ENCODE measurements at regions not wholly inside any gene's neighbourhood (a gene's known extent, or its start where the extent isn't known, plus 50 kb on each side); places are given as distances from the start of the nearest gene placed in this dataset.

DNA sequence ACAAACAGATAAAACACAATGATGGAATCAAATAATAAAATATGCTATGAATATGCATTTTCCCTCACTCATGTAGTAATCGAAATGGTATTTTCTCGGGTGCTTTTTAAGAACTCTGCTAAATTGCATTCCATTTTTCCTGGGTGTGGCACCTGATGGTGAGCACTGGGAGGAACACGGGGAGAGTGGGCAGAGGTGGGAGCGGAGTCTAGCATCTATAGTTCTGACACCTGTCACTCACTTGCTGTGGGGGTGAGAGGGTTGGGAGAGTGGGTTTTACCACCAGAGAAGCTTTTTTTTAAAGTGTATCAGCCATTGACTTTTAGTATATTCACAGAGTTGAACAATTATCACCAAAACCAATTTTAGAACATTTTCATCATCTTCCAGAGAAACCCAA lies 73.4 kb upstream of the PGBD5 start:
- Histone ChIP-seq H3K27me3 (ENCODE audit: low read depth) (no peaks in the 10 kb centered on the region), H3K9me3 (replicated peaks) (no peaks in the 10 kb centered on the region), H3K27ac (replicated peaks) (no peak overlapping the region), H3K36me3 (no peaks in the 10 kb centered on the region), H3K4me1 (no peaks in the 10 kb centered on the region), H3K4me3 (no peak overlapping the region)
- intact Hi-C loops (cut with micrococcal nuclease) = no loop called here
- TF ChIP-seq, protein P1, sequence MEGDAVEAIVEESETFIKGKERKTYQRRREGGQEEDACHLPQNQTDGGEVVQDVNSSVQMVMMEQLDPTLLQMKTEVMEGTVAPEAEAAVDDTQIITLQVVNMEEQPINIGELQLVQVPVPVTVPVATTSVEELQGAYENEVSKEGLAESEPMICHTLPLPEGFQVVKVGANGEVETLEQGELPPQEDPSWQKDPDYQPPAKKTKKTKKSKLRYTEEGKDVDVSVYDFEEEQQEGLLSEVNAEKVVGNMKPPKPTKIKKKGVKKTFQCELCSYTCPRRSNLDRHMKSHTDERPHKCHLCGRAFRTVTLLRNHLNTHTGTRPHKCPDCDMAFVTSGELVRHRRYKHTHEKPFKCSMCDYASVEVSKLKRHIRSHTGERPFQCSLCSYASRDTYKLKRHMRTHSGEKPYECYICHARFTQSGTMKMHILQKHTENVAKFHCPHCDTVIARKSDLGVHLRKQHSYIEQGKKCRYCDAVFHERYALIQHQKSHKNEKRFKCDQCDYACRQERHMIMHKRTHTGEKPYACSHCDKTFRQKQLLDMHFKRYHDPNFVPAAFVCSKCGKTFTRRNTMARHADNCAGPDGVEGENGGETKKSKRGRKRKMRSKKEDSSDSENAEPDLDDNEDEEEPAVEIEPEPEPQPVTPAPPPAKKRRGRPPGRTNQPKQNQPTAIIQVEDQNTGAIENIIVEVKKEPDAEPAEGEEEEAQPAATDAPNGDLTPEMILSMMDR (IDR thresholded peaks at IDR 0.05; ENCODE audit: borderline replicate concordance) = no peak
- no peak for DNase-seq

DNA sequence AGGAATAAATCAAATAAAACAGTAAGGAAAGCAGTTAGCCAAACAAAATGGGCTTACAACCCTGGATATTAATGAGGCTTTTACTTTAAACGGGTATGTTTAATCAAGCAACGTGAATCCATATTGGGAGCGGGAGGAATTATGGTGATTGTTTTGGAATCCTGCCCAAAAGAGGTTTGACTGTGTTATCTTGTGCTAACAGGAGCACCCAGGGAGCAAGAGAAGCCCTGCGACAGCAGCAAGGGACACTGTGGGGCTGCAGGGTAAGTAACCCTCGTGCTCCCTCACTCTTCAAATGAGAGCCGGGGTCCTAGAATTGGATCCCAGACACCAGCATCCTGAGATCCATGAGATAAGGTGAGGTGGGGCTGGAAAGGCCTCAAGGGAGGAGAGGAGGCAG lies 72.6 kb upstream of the PGBD5 start:
- no peaks in the 10 kb centered on the region for H3K36me3 ChIP-seq
- H3K27ac ChIP-seq (replicated peaks) = no peak overlapping the region
- no peaks in the 10 kb centered on the region for H3K4me1 ChIP-seq
- H3K4me3 ChIP-seq = no peak overlapping the region
- H3K27me3 ChIP-seq (ENCODE audit: low read depth) = no peaks in the 10 kb centered on the region
- intact Hi-C loops (cut with micrococcal nuclease) = no loop called here
- TF ChIP-seq, protein P1 (IDR thresholded peaks at IDR 0.05; ENCODE audit: borderline replicate concordance) = no peak
- DNase-seq = no peak
- H3K9me3 ChIP-seq (replicated peaks) = no peaks in the 10 kb centered on the region

DNA sequence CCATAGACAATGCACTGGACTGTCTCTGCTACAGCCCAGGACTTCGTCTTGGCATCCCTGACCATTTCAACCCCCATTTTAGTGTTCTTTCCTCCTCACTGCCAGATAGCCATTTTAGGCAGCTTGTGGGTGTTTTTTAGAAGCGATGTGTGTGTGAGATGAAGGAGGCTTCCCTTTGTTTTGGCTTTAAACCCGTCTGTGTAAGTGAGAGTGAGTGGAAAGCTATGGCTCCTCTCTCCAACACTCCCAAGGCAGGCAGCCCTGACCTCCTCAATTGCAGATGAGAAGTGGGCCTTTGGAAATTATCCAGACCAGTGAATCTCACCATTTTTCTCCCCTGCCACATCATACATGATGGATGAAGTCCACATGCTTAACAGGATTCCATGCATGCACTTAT lies 70.3 kb upstream of the PGBD5 start:
- Histone ChIP-seq H3K27me3 (ENCODE audit: low read depth) (no peaks in the 10 kb centered on the region), H3K4me3 (no peak overlapping the region), H3K4me1 (no peaks in the 10 kb centered on the region), H3K27ac (replicated peaks) (no peak overlapping the region), H3K9me3 (replicated peaks) (no peaks in the 10 kb centered on the region), H3K36me3 (no peaks in the 10 kb centered on the region)
- TF ChIP-seq, protein P1 (IDR thresholded peaks at IDR 0.05; ENCODE audit: borderline replicate concordance) = no peak
- intact Hi-C loops (cut with micrococcal nuclease) = no loop called here
- DNase-seq = no peak

GRCh38 chr1:230495891-230496385 lies 69.8 kb upstream of the PGBD5 start:
- H3K4me1 ChIP-seq = no peaks in the 10 kb centered on the region
- intact Hi-C loops (cut with micrococcal nuclease) = no loop called here
- TF ChIP-seq, protein P1 (IDR thresholded peaks at IDR 0.05; ENCODE audit: borderline replicate concordance) = no peak
- H3K4me3 ChIP-seq = no peak overlapping the region
- no peak for DNase-seq
- H3K9me3 ChIP-seq (replicated peaks) = no peaks in the 10 kb centered on the region
- H3K27ac ChIP-seq (replicated peaks) = no peak overlapping the region
- H3K36me3 ChIP-seq = no peaks in the 10 kb centered on the region
- no peaks in the 10 kb centered on the region for H3K27me3 ChIP-seq (ENCODE audit: low read depth)

DNA sequence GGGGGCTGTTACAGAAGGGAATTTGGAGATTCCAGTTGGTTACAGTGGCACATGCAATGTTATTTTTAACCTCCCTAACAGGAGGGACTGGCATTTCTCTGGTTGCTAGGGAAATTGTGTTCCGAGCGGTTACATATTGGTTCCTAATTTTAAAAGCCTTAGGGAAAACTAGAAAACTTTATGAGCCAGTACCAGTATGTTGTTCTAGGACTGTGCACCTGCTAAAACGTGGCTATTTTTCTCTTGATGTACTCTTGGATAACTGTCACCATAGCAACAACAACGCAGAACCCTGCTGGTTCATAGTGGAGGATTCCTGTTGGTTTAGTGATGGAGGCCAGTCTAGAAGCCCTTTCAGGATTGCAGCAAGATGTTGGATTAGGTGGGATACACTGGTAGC lies 68.9 kb upstream of the PGBD5 start:
- Histone ChIP-seq H3K4me3 (no peak overlapping the region), H3K27ac (replicated peaks) (no peak overlapping the region), H3K27me3 (ENCODE audit: low read depth) (no peaks in the 10 kb centered on the region), H3K4me1 (no peaks in the 10 kb centered on the region), H3K9me3 (replicated peaks) (no peaks in the 10 kb centered on the region), H3K36me3 (no peaks in the 10 kb centered on the region)
- intact Hi-C loops (cut with micrococcal nuclease) = no loop called here
- DNase-seq = no peak
- TF ChIP-seq, protein P1 (IDR thresholded peaks at IDR 0.05; ENCODE audit: borderline replicate concordance) = no peak

DNA sequence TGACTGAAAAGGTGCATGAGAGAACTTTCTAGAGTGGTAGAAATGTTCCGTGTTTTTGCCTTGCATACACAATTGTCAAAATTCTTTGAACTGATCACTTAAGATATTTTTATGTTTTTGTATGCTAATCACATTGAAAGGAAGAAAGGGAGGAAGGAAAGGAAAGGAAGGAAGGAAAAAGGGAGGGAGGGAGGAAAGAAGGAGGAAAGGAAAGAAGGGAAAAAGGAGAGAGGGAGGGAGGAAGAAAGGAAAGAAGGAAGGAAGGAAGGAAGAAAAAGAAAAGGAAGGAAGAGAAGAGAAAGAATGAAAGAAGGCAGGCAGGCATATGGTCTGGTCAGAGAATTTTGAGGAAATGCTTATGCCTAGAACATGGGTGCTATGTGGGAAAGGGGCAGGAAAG lies 68.4 kb upstream of the PGBD5 start:
- no peak overlapping the region for H3K27ac ChIP-seq (replicated peaks)
- TF ChIP-seq, protein P1 (IDR thresholded peaks at IDR 0.05; ENCODE audit: borderline replicate concordance) = no peak
- H3K27me3 ChIP-seq (ENCODE audit: low read depth) = no peaks in the 10 kb centered on the region
- no peak overlapping the region for H3K4me3 ChIP-seq
- DNase-seq = no peak
- no peaks in the 10 kb centered on the region for H3K4me1 ChIP-seq
- intact Hi-C loops (cut with micrococcal nuclease) = no loop called here
- H3K36me3 ChIP-seq = no peaks in the 10 kb centered on the region
- H3K9me3 ChIP-seq (replicated peaks) = no peaks in the 10 kb centered on the region
